GM23338 (cell line): ENCODE measurements at regions not wholly inside any gene's neighbourhood (a gene's known extent, or its start where the extent isn't known, plus 50 kb on each side); places are given as distances from the start of the nearest gene placed in this dataset.

ENCODE experiments used
- CREB1 ChIP-seq: fragments of 250-450 bp; sonication (Bioruptor Pico); IDR thresholded peaks from 2 replicates; pipeline ENCODE4 v1.5.0; 2020; ENCODE audit warnings: low read depth, mild to moderate bottlenecking, moderate library complexity
- CTCF ChIP-seq, 2 experiments: fragments of 200-600 bp in 1 of 2; sonication (generic) in 1 of 2; conservative IDR thresholded peaks; 2 replicates each; pipeline versions ENCODE4 v1.5.1 to v1.6.1; 2016 to 2017; ENCODE audit warnings: antibody characterized with exemption in 2 of 2, low read depth in 2 of 2, mild to moderate bottlenecking in 2 of 2, moderate library complexity in 1 of 2
- ETS1 ChIP-seq: IDR thresholded peaks from 2 replicates; pipeline ENCODE4 v1.6.1; 2016; ENCODE audit warnings: antibody characterized with exemption
- EZH2 ChIP-seq: fragments of 200-600 bp; sonication (generic); IDR thresholded peaks from one replicate; pipeline ENCODE4 v1.8.0; 2017; ENCODE audit warnings: antibody characterized with exemption, mild to moderate bottlenecking, low read depth; ENCODE audit not compliant: unreplicated experiment
- EZH2phosphoT487 ChIP-seq: fragments of 200-600 bp; sonication (generic); IDR thresholded peaks from one replicate; pipeline ENCODE4 v1.8.1; 2018; ENCODE audit warnings: antibody characterized with exemption; ENCODE audit not compliant: unreplicated experiment
- NANOG ChIP-seq: IDR thresholded peaks from 2 replicates; pipeline ENCODE4 v1.6.1; 2016; ENCODE audit warnings: antibody characterized with exemption, borderline replicate concordance
- POLR2AphosphoS5 ChIP-seq: IDR thresholded peaks from 2 replicates; pipeline ENCODE4 v1.6.1; 2016; ENCODE audit warnings: antibody characterized with exemption, low read depth
- REST ChIP-seq: IDR thresholded peaks from one replicate; pipeline ENCODE4 v1.6.1; 2018; ENCODE audit warnings: antibody characterized with exemption; ENCODE audit not compliant: unreplicated experiment
- ZNF114 ChIP-seq: fragments of 250-450 bp; sonication (Bioruptor Pico); IDR thresholded peaks from 2 replicates; pipeline ENCODE4 v1.5.0; 2020; ENCODE audit warnings: mild to moderate bottlenecking, moderate library complexity
- ZNF331 ChIP-seq: fragments of 250-450 bp; sonication (Bioruptor Pico); IDR thresholded peaks from 2 replicates; pipeline ENCODE4 v1.5.0; 2020; ENCODE audit warnings: low read depth, mild to moderate bottlenecking, moderate library complexity

- TF ChIP-seq POLR2AphosphoS5 = no peak
- no peak for TF ChIP-seq CTCF (conservative IDR thresholded peaks at IDR 0.05; ENCODE audit: low read depth in 2 of 2)
- TF ChIP-seq EZH2phosphoT487 = no peak
- TF ChIP-seq CREB1 = no peak
- no peak for TF ChIP-seq EZH2
- TF ChIP-seq REST = no peak
- no peak for TF ChIP-seq ZNF114 (CRISPR knock-in tag)
- TF ChIP-seq NANOG = no peak
- no peak for TF ChIP-seq ETS1
- TF ChIP-seq ZNF331 (CRISPR knock-in tag) = no peak
Measured at GRCh38 chr5:158492841-158493242, 606.9 kb downstream of the EBF1 start.
